GM12892 (cell line): ENCODE measurements at regions not wholly inside any gene's neighbourhood (a gene's known extent, or its start where the extent isn't known, plus 50 kb on each side); places are given as distances from the start of the nearest gene placed in this dataset.

Experiments used
- POLR2A ChIP-seq: IDR thresholded peaks from 2 replicates; pipeline ENCODE4 v1.6.1; 2011; ENCODE audit warnings: low read depth, low read length, control low read depth
- POLR2AphosphoS5 ChIP-seq: IDR thresholded peaks from 2 replicates; pipeline ENCODE4 v1.6.1; 2011; ENCODE audit warnings: low read depth, low read length, control low read depth
- TAF1 ChIP-seq: IDR thresholded peaks from 2 replicates; pipeline ENCODE4 v1.6.1; 2011; ENCODE audit warnings: low read depth, mild to moderate bottlenecking, control low read depth, low read length, borderline replicate concordance

DNA sequence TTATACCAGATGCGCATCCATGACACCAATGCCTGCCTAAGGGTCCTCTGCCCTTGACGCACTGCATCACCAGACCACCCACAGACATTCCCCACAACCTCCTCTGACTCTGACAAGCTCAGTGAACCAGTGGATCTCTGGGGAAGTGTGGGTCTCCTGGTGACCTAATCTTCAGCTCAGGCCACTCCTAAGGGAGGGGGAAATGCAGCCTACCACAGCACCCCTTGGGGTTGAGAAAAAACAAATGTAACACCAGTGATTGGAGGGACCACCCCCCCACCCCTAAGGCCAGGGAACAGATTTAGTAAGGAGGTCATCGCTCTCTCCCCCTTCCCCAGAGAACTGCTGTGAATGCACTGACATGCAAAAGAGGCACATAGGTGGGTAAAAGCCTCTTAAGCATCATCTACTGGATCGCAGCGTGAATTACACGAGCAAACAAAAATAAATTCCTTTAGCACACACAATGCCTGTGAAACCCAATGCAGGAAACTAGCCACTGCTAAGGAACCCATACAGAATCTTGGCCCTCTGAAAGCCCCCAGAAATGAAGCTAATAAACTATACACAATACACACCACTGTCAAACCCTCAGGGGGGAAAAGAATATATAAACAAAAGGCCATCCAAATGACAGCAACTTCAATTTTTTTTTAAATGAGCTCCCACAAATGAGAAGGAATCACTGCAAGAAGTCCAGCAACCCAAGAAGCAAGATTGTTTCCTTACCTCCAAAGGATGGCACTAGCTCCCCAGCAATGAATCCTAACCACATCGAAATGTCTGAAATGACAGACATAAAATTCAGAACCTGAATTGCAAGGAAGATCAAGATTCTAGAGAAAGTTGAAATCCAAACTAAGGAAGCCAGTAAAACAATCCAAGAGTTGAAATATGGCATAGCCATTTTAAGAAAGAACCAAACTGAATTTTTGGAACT is 513.7 kb upstream of the PTGER4 start:
- no peak for TF ChIP-seq POLR2A
- no peak for TF ChIP-seq TAF1
- no peak for TF ChIP-seq POLR2AphosphoS5
